PC-9 (cell line): ENCODE measurements at regions not wholly inside any gene's neighbourhood (a gene's known extent, or its start where the extent isn't known, plus 50 kb on each side); places are given as distances from the start of the nearest gene placed in this dataset.

ENCODE experiments used
- EZH2 ChIP-seq: fragments of 200-600 bp; sonication (generic); IDR thresholded peaks from 2 replicates; pipeline ENCODE4 v1.8.0; 2017; ENCODE audit warnings: antibody characterized with exemption, low read depth
- TF ChIP-seq, protein P1 (sequence below): fragments of 200-600 bp; sonication (generic); conservative IDR thresholded peaks from 2 replicates; pipeline ENCODE4 v1.6.1; 2017; ENCODE audit warnings: mixed run types, antibody characterized with exemption, mild to moderate bottlenecking, moderate library complexity

DNA sequence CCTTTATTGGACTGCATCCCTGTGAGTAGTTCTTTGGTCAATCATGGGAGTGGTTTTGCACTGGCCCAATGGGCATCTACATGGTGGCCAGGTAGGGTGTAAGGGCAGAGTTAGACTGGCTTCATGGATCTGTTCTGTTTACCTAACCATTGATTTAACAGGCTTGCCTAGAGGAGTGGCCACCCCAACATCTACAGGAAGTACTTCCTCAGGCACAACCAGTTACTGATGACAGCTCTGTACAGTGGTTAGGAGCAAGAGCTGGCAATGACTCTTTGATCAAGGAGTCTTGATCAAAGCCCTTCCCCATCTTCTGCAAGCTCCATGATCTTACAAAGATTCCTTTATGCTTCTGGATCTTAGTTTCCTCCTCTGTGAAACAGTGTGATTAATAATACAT, 140.9 kb upstream of the CYP1B1 start:
- TF ChIP-seq, protein P1, sequence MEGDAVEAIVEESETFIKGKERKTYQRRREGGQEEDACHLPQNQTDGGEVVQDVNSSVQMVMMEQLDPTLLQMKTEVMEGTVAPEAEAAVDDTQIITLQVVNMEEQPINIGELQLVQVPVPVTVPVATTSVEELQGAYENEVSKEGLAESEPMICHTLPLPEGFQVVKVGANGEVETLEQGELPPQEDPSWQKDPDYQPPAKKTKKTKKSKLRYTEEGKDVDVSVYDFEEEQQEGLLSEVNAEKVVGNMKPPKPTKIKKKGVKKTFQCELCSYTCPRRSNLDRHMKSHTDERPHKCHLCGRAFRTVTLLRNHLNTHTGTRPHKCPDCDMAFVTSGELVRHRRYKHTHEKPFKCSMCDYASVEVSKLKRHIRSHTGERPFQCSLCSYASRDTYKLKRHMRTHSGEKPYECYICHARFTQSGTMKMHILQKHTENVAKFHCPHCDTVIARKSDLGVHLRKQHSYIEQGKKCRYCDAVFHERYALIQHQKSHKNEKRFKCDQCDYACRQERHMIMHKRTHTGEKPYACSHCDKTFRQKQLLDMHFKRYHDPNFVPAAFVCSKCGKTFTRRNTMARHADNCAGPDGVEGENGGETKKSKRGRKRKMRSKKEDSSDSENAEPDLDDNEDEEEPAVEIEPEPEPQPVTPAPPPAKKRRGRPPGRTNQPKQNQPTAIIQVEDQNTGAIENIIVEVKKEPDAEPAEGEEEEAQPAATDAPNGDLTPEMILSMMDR: no peak
- TF ChIP-seq EZH2: no peak
